Tibial nerve (tissue), 4 donors: ENCODE measurements at regions not wholly inside any gene's neighbourhood (a gene's known extent, or its start where the extent isn't known, plus 50 kb on each side); places are given as distances from the start of the nearest gene placed in this dataset.

Experiments used
- EP300 ChIP-seq, 2 donors: sonication (generic); formaldehyde crosslinking; IDR thresholded peaks; one replicate each; pipeline ENCODE4 v1.6.1; 2017; ENCODE audit warnings: antibody characterized with exemption in 2 of 2, mild to moderate bottlenecking in 1 of 2
- TF ChIP-seq, protein P1 (sequence below), 5 experiments: fragments of 200-600 bp in 3 of 5; fragments of 450-650 bp in 2 of 5; sonication (generic) in 3 of 5; IDR thresholded peaks; one replicate each; pipeline ENCODE4 v1.5.1; 2016 to 2019; ENCODE audit warnings: antibody characterized with exemption in 5 of 5, mild to moderate bottlenecking in 3 of 5, moderate library complexity in 2 of 5

DNA sequence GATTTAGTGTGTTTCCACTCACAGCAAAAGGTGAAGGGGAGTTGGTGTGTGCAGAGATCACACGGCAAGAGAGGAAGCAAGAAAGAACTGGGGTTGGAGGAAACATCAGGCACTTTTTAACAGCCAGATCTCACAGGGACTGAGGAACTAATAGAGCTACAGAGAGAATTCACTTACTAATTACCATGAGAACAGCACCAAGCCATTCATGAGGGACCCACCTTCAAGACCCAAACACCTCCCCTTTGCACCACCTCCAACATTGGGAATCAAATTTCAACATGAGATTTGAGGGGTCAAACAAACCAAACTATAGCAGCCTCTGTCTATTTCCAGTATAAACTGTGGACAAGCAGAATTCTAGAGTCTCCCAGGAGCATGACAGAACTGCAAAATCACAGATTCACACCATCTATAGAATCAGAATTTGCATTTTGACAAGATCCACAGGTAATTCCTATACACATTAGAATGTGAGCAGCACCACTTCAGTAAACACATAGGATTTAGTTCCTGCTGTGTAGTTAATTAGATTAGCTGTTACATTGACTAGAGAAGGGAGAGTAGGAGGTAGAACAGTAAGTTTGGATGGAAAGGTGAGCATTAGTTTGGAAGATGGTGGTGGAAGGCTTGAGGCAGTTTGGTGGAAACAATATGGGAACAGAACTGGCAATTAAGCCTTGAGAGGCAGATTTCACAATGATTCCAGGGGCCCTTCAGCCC lies 311.7 kb downstream of the NSUN3 start:
- TF ChIP-seq, protein P1, sequence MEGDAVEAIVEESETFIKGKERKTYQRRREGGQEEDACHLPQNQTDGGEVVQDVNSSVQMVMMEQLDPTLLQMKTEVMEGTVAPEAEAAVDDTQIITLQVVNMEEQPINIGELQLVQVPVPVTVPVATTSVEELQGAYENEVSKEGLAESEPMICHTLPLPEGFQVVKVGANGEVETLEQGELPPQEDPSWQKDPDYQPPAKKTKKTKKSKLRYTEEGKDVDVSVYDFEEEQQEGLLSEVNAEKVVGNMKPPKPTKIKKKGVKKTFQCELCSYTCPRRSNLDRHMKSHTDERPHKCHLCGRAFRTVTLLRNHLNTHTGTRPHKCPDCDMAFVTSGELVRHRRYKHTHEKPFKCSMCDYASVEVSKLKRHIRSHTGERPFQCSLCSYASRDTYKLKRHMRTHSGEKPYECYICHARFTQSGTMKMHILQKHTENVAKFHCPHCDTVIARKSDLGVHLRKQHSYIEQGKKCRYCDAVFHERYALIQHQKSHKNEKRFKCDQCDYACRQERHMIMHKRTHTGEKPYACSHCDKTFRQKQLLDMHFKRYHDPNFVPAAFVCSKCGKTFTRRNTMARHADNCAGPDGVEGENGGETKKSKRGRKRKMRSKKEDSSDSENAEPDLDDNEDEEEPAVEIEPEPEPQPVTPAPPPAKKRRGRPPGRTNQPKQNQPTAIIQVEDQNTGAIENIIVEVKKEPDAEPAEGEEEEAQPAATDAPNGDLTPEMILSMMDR (IDR thresholded peaks at IDR 0.05) = no peak
- no peak for TF ChIP-seq EP300 (IDR thresholded peaks at IDR 0.05)
